Activated effector memory CD4-positive, alpha-beta T cell treated with Interleukin-2 at 50 U/mL for 16 hours (primary cell): ENCODE measurements at regions not wholly inside any gene's neighbourhood (a gene's known extent, or its start where the extent isn't known, plus 50 kb on each side); places are given as distances from the start of the nearest gene placed in this dataset.
"Not testable (repeated sequence)": the region's sequence is repeated elsewhere in the genome, so short reads cannot be mapped to it uniquely, and the experiment has no call there.

Experiments used
- DNase-seq: peaks from one replicate; pipeline ENCODE4 v3.0.0-alpha.2; 2020

DNA sequence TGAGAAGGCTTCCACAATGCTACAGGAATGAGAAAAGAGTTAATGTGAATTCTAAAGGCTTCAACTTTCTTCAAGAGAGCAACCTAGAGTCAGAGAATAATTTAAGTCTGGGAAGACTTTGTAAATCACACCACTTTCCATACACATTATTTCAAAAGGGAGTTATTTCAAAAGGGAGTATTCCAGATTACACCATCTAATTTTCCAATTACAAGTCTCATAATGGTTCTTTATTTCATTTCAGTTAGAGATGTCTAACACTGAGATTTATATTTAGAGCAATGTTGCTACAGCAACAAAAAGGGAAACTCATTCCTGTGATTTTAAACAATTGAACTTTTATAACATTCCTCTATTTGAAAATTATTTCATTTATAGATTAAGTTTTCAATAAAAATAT is 98.8 kb upstream of the DST start:
- no peak for DNase-seq

GRCh38 chr6:56739836-56740815 is 97.4 kb upstream of the DST start:
- no peak for DNase-seq

DNA sequence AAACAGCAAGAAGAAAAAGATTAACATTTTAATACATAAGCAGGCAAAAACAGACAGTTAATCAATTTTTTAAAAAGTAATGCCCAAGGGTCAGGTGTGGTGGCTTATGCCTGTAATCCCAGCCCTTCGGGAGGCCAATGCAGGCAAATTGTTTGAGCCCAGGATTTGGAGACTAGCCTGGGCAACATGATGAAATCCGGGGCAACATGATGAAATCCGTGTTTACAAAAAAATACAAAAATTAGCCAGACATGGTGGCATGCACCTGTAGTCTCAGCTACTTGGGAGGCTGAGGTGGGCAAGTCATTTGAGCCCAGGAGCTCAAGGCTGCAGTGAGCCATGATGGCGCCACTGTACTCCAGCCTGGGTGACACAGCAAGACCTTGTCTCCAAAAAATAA is 94.1 kb upstream of the DST start:
- DNase-seq: no peak

GRCh38 chr6:56734335-56734734 is 91.6 kb upstream of the DST start:
- no peak for DNase-seq

GRCh38 chr6:56733211-56733697 is 90.6 kb upstream of the DST start:
- no peak for DNase-seq

GRCh38 chr6:56732517-56732916 is 89.8 kb upstream of the DST start:
- DNase-seq: no peak

- no peak for DNase-seq
Measured at GRCh38 chr6:56730663-56731529, 88.2 kb upstream of the DST start.

GRCh38 chr6:56729719-56730118 is 87.0 kb upstream of the DST start:
- DNase-seq: no peak

GRCh38 chr6:56729166-56729565 is 86.5 kb upstream of the DST start:
- not testable (repeated sequence) for DNase-seq

DNA sequence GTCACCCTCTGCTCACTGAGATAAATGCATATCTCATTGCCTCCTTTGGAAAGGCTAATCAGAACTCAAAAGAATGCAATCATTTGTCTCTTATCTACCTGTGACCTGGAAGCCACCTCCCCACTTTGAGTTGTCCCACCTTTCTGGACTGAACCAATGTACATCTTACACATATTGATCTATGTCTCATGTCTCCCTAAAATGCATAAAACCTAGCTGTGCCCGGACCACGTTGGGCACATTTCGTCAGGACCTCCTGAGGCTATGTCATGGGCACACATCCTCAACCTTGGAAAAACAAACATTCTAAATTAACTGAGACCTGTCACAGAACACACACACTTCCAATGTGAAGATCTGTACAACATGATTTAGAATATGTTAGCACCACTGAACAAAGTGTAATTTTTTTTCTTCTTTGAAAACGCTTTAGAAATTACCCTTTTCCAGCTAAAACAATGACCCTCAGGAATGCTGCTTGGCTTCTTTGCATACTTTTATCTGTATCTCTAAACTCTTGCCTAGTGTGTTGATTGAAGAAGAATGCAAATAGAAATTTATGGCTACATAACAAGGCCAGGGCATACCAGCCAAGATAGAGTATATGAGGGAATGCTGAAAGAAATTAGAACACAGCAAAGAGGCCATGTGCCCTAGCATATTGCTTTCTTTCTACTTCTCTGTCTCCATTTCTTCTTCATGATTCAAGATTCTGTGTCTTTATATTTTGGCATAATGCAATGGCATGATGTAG is 84.6 kb upstream of the DST start:
- DNase-seq: no peak

- DNase-seq: no peak
Measured at GRCh38 chr6:56725254-56725653, 82.6 kb upstream of the DST start.

DNA sequence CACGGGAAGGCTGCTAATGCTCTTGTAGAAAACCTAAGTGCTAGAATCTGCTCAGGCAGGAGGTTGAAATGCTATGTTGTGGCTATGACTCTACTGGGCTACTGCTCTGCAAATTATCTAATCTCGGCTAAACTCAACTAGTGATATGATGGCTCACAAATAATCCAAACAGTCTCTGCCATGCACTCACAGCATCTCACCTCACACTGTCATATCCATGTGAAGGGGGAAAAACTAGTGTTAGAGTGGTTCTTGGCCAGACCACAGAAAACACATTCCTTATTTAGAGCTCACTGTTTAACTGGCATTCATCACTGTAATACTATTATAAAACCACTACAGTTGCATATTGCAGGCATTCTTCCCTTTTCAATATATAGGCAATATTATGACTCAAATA is 81.8 kb upstream of the DST start:
- no peak for DNase-seq

- no peak for DNase-seq
Measured at GRCh38 chr6:56720882-56721281, 78.2 kb upstream of the DST start.

GRCh38 chr6:56720202-56720601 is 77.5 kb upstream of the DST start:
- not testable (repeated sequence) for DNase-seq

GRCh38 chr6:56719315-56720058 is 76.8 kb upstream of the DST start:
- not testable (repeated sequence) for DNase-seq

- DNase-seq: no peak
Measured at GRCh38 chr6:56718236-56718635, 75.5 kb upstream of the DST start.

DNA sequence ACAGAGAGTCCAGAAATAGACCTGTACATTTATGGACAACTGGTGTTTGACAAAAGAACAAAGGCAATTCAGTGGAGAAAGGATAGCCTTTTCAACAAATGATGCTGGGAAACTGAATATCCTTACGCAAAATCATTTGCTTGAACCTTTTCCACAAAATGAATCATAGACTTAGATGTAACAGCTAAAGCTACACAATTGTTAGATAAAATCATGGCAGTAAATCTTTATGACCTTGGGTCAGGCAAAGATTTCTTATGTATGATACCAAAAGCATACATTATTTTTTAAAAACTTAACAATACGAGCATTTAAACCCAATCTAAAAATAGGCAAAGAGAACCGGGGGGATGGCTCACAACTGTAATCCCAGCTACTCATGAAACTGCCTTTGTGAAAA is 73.5 kb upstream of the DST start:
- DNase-seq: no peak

GRCh38 chr6:56715741-56716140 is 73.1 kb upstream of the DST start:
- no peak for DNase-seq

DNA sequence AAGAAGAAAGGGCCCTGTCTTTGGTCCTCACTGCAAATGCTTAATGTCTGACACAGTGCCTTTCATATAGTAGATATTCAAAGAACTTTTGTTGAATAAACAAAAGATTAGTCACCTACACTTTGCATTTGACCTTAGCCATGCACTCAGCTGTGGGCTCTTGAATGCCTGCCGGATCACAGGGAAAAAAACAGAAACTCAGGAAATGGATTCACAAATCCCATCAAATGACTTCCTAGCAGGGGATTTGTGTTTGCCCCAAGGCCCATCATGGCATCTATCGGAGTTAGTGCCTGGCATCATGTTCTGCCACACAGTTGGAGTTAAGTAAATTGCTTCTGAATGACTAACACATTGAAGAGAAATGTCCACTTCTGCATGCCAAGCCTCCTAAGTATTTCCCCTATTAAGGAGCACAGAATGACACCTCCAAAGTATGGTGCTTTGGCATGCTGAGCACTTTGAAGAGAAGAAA is 72.3 kb upstream of the DST start:
- no peak for DNase-seq

DNA sequence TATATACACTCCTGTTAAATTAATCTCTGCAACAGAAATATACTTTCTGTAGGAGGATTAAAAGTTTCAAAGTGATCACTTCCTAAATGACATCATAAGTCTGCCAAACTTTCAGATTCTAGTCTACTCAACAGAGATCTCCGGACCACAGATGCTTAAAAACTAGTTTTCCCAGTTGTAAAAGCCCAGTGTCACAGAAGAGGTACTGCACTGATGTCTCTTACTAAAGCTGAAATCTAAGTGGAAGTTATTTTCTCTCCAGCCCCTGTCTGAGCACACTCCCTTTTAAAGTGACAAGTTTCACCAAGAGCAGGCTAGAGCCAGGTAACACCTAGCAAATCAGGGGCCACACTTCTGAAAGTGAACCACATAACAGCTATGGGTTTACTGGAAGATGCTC is 71.6 kb upstream of the DST start:
- no peak for DNase-seq

- no peak for DNase-seq
Measured at GRCh38 chr6:56713254-56713672, 70.6 kb upstream of the DST start.

- no peak for DNase-seq
Measured at GRCh38 chr6:56710967-56711366, 68.3 kb upstream of the DST start.
